ENCODE measurements at regions not wholly inside any gene's neighbourhood (a gene's known extent, or its start where the extent isn't known, plus 50 kb on each side); places are given as distances from the start of the nearest gene placed in this dataset.

GRCh38 chr2:198890490-198890889 is 567.2 kb downstream of the SATB2 start:
- Histone ChIP-seq H3K27me3 (no peaks in the 10 kb centered on the region), H3K36me3 (no peaks in the 10 kb centered on the region), H3K27ac (replicated peaks in 1 of 4) (no peak overlapping the region), H3K9me3 (no peaks in the 10 kb centered on the region), H3K4me3 (no peak overlapping the region), H3K4me1 (no peaks in the 10 kb centered on the region)
- intact Hi-C loops (cut with DNase I), result no loop called here
- DNase-seq (ENCODE audit: extremely low spot score), result no peak
- TF ChIP-seq, protein P1, sequence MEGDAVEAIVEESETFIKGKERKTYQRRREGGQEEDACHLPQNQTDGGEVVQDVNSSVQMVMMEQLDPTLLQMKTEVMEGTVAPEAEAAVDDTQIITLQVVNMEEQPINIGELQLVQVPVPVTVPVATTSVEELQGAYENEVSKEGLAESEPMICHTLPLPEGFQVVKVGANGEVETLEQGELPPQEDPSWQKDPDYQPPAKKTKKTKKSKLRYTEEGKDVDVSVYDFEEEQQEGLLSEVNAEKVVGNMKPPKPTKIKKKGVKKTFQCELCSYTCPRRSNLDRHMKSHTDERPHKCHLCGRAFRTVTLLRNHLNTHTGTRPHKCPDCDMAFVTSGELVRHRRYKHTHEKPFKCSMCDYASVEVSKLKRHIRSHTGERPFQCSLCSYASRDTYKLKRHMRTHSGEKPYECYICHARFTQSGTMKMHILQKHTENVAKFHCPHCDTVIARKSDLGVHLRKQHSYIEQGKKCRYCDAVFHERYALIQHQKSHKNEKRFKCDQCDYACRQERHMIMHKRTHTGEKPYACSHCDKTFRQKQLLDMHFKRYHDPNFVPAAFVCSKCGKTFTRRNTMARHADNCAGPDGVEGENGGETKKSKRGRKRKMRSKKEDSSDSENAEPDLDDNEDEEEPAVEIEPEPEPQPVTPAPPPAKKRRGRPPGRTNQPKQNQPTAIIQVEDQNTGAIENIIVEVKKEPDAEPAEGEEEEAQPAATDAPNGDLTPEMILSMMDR (IDR thresholded peaks at IDR 0.05), result no peak
- TF ChIP-seq POLR2AphosphoS5 (IDR thresholded peaks at IDR 0.05) (no peak), EP300 (IDR thresholded peaks at IDR 0.05) (no peak), POLR2A (IDR thresholded peaks at IDR 0.05; ENCODE audit: low read depth) (no peak)

DNA sequence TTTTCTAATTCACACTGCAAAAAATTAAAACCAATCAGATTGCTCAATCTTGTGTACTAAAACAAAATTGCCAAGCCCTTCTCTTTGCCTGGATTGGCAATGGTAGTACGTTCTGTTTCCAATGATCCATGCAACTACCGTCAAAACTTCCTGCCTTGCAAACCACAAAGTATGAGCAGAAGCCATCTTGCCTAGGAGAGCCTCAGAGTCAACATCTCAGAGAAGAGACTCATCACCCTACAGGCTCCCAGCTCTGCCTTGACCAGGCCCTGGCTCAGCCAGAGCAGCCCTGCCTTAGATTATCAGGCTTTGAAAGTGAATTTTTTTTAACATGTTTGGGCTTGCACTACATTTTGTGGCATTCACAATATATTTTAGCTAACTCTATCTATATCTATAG is 574.1 kb downstream of the SATB2 start:
- Histone ChIP-seq H3K27me3 (no peaks in the 10 kb centered on the region), H3K36me3 (no peaks in the 10 kb centered on the region), H3K4me3 (no peak overlapping the region), H3K9me3 (no peaks in the 10 kb centered on the region), H3K4me1 (no peaks in the 10 kb centered on the region), H3K27ac (replicated peaks in 1 of 4) (no peak overlapping the region)
- no peak for DNase-seq (ENCODE audit: extremely low spot score)
- TF ChIP-seq, protein P1 (IDR thresholded peaks at IDR 0.05), result no peak
- TF ChIP-seq POLR2AphosphoS5 (IDR thresholded peaks at IDR 0.05) (no peak), EP300 (IDR thresholded peaks at IDR 0.05) (no peak), POLR2A (IDR thresholded peaks at IDR 0.05; ENCODE audit: low read depth) (no peak)
- WGBS, result 47% methylated on average over 2 of the region's 2 CpGs
- intact Hi-C loops (cut with DNase I), result no loop called here

GRCh38 chr2:198880986-198881385 is 576.8 kb downstream of the SATB2 start:
- Histone ChIP-seq H3K9me3 (no peaks in the 10 kb centered on the region), H3K27me3 (no peaks in the 10 kb centered on the region), H3K4me3 (no peak overlapping the region), H3K27ac (replicated peaks in 1 of 4) (no peak overlapping the region), H3K36me3 (no peaks in the 10 kb centered on the region), H3K4me1 (no peaks in the 10 kb centered on the region)
- no peak for DNase-seq (ENCODE audit: extremely low spot score)
- TF ChIP-seq POLR2A (IDR thresholded peaks at IDR 0.05; ENCODE audit: low read depth) (no peak), POLR2AphosphoS5 (IDR thresholded peaks at IDR 0.05) (no peak), EP300 (IDR thresholded peaks at IDR 0.05) (no peak)
- TF ChIP-seq, protein P1 (IDR thresholded peaks at IDR 0.05), result no peak
- intact Hi-C loops (cut with DNase I), result no loop called here

DNA sequence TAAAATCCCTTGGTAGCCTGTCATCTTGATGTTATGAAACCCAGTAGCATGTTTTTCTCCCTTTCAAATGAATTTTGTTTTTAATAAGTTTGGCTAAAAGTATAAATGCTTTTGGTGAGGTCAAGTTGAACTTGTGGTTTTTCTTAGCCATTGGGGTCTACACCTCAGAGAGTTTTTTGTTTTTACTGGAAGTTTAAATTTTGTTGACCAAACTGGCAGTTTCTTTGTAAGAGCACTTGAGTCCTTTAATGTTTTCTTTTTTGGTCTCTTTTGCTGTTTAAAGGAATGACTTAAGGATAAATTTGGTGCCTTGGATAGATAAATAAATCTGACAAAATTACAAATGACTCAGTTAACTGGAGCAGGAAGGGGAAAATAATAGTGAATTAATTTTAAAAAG is 577.3 kb downstream of the SATB2 start:
- Histone ChIP-seq H3K36me3 (no peaks in the 10 kb centered on the region), H3K27ac (replicated peaks in 1 of 4) (no peak overlapping the region), H3K4me3 (no peak overlapping the region), H3K27me3 (no peaks in the 10 kb centered on the region), H3K9me3 (no peaks in the 10 kb centered on the region), H3K4me1 (no peaks in the 10 kb centered on the region)
- DNase-seq (ENCODE audit: extremely low spot score), result no peak
- TF ChIP-seq EP300 (IDR thresholded peaks at IDR 0.05), result no peak
- TF ChIP-seq POLR2A (IDR thresholded peaks at IDR 0.05; ENCODE audit: low read depth), result no peak
- no peak for TF ChIP-seq POLR2AphosphoS5 (IDR thresholded peaks at IDR 0.05)
- TF ChIP-seq, protein P1 (IDR thresholded peaks at IDR 0.05), result no peak
- intact Hi-C loops (cut with DNase I), result no loop called here

DNA sequence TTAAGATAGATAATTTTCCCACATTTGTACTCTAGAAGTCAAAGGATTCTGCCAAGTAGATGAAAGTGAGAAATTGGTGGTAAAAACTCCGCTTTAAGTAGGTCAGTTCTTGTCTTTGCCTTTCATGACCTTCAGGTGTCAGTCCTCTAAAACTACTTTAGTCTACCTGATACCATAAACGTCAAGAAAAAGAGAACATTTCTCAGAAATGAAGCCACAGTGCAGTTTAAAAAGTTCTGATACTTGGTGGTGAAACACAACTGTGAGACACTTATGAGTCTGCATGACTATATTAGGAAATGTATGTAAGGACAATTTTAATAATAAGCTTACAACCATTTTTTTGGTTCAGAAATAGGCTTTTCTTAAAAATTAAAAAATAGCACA is 583.3 kb downstream of the SATB2 start:
- H3K27me3 ChIP-seq, result no peaks in the 10 kb centered on the region
- DNase-seq (ENCODE audit: extremely low spot score), result no peak
- intact Hi-C loops (cut with DNase I), result no loop called here
- no peak overlapping the region for H3K27ac ChIP-seq (replicated peaks in 1 of 4)
- H3K4me3 ChIP-seq, result no peak overlapping the region
- H3K4me1 ChIP-seq, result no peaks in the 10 kb centered on the region
- TF ChIP-seq EP300 (IDR thresholded peaks at IDR 0.05) (no peak), POLR2A (IDR thresholded peaks at IDR 0.05; ENCODE audit: low read depth) (no peak), POLR2AphosphoS5 (IDR thresholded peaks at IDR 0.05) (no peak)
- TF ChIP-seq, protein P1 (IDR thresholded peaks at IDR 0.05), result no peak
- H3K36me3 ChIP-seq, result no peaks in the 10 kb centered on the region
- no peaks in the 10 kb centered on the region for H3K9me3 ChIP-seq
- 47% methylated on average over 2 of the region's 2 CpGs for WGBS

All from esophagus muscularis mucosa (tissue), 4 donors.